ENCODE measurements at regions not wholly inside any gene's neighbourhood (a gene's known extent, or its start where the extent isn't known, plus 50 kb on each side); places are given as distances from the start of the nearest gene placed in this dataset.

DNA sequence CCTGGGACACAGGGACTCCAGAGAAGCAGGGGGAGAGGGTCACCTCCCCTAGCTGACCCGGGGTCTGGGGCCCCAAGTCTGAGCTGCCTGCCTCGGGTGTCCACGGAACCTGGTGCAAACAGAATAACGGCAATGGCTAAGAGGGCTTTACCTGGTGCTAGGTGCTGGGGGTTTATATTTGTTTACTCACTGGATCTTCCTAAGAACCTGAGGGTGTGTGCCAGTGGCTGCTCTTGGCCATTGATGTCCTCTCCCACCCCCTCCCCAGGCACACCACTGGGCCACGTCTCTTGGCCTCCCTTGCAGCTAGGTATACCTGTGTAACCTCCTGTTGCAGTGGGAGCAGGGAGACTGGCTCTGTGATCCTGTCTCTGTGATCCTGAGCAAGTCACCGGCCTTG, 157.9 kb upstream of the MLN start:
- Mint-ChIP-seq H3K9me3 (peaks cover 5% of the 10 kb centered on the region), H3K27ac (no peak overlapping the region), H3K36me3 (no peaks in the 10 kb centered on the region), H3K4me3 (no peak overlapping the region), H3K27me3 (ENCODE audit: low read depth) (peaks cover 10% of the 10 kb centered on the region), H3K4me1 (peaks cover 16% of the 10 kb centered on the region)
- TF ChIP-seq, protein P1, sequence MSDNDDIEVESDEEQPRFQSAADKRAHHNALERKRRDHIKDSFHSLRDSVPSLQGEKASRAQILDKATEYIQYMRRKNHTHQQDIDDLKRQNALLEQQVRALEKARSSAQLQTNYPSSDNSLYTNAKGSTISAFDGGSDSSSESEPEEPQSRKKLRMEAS (CRISPR knock-in tag; IDR thresholded peaks at IDR 0.05): no peak
- TF ChIP-seq, protein P2, sequence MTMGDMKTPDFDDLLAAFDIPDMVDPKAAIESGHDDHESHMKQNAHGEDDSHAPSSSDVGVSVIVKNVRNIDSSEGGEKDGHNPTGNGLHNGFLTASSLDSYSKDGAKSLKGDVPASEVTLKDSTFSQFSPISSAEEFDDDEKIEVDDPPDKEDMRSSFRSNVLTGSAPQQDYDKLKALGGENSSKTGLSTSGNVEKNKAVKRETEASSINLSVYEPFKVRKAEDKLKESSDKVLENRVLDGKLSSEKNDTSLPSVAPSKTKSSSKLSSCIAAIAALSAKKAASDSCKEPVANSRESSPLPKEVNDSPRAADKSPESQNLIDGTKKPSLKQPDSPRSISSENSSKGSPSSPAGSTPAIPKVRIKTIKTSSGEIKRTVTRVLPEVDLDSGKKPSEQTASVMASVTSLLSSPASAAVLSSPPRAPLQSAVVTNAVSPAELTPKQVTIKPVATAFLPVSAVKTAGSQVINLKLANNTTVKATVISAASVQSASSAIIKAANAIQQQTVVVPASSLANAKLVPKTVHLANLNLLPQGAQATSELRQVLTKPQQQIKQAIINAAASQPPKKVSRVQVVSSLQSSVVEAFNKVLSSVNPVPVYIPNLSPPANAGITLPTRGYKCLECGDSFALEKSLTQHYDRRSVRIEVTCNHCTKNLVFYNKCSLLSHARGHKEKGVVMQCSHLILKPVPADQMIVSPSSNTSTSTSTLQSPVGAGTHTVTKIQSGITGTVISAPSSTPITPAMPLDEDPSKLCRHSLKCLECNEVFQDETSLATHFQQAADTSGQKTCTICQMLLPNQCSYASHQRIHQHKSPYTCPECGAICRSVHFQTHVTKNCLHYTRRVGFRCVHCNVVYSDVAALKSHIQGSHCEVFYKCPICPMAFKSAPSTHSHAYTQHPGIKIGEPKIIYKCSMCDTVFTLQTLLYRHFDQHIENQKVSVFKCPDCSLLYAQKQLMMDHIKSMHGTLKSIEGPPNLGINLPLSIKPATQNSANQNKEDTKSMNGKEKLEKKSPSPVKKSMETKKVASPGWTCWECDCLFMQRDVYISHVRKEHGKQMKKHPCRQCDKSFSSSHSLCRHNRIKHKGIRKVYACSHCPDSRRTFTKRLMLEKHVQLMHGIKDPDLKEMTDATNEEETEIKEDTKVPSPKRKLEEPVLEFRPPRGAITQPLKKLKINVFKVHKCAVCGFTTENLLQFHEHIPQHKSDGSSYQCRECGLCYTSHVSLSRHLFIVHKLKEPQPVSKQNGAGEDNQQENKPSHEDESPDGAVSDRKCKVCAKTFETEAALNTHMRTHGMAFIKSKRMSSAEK (CRISPR knock-in tag; IDR thresholded peaks at IDR 0.05; ENCODE audit: borderline replicate concordance): no peak
- no peak for TF ChIP-seq FOXK1 (CRISPR knock-in tag; IDR thresholded peaks at IDR 0.05)
- no peak for TF ChIP-seq HMGA2 (CRISPR knock-in tag; IDR thresholded peaks at IDR 0.05)
- DNase-seq (ENCODE audit: low spot score) (no peak), ATAC-seq (no peak)
- POLR2A ChIA-PET: interaction anchor here (0.7 kb wide), 1 partner anchor 88 kb away, joined by 3 read pairs; no protein-coding TSS in a partner anchor
- CTCF ChIA-PET: interaction anchor here (0.5 to 6.7 kb wide), 4 partner anchors 55 to 191 kb away, joined by 3 to 68 read pairs (median 16); no protein-coding TSS in a partner anchor

DNA sequence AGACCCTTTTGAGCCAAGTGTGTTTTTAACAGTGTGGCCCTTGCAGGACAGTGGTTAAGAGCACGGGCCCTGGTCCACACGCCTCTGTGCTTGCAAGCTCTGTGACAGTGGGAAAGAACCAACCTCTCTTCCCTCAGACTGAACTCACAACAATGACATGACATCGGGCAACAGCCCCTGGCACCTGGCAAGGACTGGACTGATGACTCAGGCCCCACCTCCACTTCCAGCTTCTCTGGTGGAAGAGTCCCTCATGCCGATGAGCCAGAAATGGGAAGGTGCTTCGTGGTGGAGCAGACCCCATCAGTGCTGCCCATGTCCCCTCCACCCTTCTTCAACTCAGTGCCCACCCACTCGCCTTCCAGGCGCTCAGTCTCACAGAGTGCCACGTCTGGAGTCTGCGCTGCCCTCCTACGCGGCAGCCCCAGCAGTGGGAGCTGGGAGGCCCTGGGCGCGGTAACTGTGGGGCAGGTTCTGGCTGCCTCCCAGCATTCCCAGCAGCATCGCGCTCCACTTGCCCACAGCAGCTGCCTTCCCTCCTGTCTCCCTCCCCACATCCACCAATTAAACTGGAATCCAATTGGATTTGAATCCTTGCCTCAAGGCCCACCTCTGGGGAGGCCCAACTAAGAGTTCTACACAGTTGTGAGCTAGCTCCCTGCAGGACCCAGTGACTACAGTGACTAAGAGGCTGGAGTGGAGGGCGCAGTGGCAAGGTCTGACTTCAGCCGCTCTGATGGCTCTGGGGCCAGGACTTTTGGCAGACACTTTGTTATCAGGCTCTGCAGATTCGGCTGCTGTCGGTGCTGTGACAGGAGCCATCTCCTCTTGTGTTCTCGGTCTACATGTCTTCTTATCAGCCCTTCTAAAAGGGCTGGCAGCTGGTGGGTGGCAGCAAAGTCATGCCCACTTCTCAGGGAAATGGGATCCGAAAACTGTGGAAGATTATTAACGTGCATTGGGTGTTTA, 156.8 kb upstream of the MLN start:
- TF ChIP-seq, protein P3, sequence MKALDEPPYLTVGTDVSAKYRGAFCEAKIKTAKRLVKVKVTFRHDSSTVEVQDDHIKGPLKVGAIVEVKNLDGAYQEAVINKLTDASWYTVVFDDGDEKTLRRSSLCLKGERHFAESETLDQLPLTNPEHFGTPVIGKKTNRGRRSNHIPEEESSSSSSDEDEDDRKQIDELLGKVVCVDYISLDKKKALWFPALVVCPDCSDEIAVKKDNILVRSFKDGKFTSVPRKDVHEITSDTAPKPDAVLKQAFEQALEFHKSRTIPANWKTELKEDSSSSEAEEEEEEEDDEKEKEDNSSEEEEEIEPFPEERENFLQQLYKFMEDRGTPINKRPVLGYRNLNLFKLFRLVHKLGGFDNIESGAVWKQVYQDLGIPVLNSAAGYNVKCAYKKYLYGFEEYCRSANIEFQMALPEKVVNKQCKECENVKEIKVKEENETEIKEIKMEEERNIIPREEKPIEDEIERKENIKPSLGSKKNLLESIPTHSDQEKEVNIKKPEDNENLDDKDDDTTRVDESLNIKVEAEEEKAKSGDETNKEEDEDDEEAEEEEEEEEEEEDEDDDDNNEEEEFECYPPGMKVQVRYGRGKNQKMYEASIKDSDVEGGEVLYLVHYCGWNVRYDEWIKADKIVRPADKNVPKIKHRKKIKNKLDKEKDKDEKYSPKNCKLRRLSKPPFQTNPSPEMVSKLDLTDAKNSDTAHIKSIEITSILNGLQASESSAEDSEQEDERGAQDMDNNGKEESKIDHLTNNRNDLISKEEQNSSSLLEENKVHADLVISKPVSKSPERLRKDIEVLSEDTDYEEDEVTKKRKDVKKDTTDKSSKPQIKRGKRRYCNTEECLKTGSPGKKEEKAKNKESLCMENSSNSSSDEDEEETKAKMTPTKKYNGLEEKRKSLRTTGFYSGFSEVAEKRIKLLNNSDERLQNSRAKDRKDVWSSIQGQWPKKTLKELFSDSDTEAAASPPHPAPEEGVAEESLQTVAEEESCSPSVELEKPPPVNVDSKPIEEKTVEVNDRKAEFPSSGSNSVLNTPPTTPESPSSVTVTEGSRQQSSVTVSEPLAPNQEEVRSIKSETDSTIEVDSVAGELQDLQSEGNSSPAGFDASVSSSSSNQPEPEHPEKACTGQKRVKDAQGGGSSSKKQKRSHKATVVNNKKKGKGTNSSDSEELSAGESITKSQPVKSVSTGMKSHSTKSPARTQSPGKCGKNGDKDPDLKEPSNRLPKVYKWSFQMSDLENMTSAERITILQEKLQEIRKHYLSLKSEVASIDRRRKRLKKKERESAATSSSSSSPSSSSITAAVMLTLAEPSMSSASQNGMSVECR (CRISPR knock-in tag; IDR thresholded peaks at IDR 0.05; ENCODE audit: borderline replicate concordance): no peak
- TF ChIP-seq PRRX2 (CRISPR knock-in tag; IDR thresholded peaks at IDR 0.05) (no peak), SMAD4 (CRISPR knock-in tag; IDR thresholded peaks at IDR 0.05) (no peak), SOX15 (CRISPR knock-in tag; IDR thresholded peaks at IDR 0.05) (no peak), SP1 (CRISPR knock-in tag; conservative IDR thresholded peaks at IDR 0.05) (no peak), ESRRA (CRISPR knock-in tag; IDR thresholded peaks at IDR 0.05; ENCODE audit: borderline replicate concordance) (no peak)
- TF ChIP-seq, protein P4, sequence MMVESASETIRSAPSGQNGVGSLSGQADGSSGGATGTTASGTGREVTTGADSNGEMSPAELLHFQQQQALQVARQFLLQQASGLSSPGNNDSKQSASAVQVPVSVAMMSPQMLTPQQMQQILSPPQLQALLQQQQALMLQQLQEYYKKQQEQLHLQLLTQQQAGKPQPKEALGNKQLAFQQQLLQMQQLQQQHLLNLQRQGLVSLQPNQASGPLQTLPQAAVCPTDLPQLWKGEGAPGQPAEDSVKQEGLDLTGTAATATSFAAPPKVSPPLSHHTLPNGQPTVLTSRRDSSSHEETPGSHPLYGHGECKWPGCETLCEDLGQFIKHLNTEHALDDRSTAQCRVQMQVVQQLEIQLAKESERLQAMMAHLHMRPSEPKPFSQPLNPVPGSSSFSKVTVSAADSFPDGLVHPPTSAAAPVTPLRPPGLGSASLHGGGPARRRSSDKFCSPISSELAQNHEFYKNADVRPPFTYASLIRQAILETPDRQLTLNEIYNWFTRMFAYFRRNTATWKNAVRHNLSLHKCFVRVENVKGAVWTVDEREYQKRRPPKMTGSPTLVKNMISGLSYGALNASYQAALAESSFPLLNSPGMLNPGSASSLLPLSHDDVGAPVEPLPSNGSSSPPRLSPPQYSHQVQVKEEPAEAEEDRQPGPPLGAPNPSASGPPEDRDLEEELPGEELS (CRISPR knock-in tag; IDR thresholded peaks at IDR 0.05): no peak
- TF ChIP-seq, protein P5, sequence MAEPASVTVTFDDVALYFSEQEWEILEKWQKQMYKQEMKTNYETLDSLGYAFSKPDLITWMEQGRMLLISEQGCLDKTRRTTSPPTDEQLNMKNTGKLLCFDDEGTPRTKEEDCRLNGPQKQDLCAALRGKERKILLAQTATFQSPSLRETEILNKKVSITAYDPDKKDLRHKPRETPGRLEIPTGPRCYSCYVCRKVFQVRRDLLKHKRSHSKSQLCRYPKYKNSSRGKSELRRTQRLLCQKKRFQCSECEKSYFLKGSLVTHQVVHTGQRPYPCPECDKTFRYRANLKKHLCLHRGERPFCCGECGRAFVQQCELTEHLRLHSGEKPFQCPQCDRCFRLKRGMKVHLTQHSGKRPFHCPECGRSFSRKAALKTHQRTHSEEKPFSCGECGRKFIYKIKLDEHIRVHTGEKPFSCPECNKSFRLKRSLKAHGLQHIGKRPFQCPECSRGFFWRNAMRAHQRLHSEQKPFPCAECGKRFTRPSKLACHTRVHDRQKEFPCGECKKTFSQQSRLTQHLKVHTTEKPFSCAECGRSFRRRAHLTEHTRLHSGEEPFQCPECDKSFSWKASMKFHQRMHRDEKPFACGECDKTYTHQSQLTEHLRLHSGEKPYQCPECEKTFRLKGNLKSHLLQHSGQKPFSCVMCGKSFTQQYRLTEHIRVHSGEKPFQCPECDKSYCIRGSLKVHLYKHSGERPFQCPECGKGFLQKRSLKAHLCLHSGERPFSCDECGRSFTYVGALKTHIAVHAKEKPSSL (CRISPR knock-in tag; conservative IDR thresholded peaks at IDR 0.05): no peak
- no peak overlapping the region for H3K4me3 Mint-ChIP-seq
- H3K9me3 Mint-ChIP-seq: peaks cover 5% of the 10 kb centered on the region
- H3K27me3 Mint-ChIP-seq (ENCODE audit: low read depth): peaks cover 6% of the 10 kb centered on the region
- no peak for ATAC-seq
- POLR2A ChIA-PET: interaction anchor here (0.7 kb wide), 1 partner anchor 86 kb away, joined by 3 read pairs; no protein-coding TSS in a partner anchor
- DNase-seq (ENCODE audit: low spot score): no peak
- H3K27ac Mint-ChIP-seq: no peak overlapping the region
- peaks cover 18% of the 10 kb centered on the region for H3K4me1 Mint-ChIP-seq
- CTCF ChIA-PET: interaction anchor here (0.6 to 6.7 kb wide), 14 partner anchors 7 to 249 kb away, joined by 3 to 68 read pairs (median 10); partner anchors contain the start of gene UQCC2
- H3K36me3 Mint-ChIP-seq: no peaks in the 10 kb centered on the region
